Natural killer cell (primary cell): ENCODE measurements at regions not wholly inside any gene's neighbourhood (a gene's known extent, or its start where the extent isn't known, plus 50 kb on each side); places are given as distances from the start of the nearest gene placed in this dataset.

ENCODE experiments used
- ATAC-seq, 3 donors: fragments of 150-1000 bp in 2 of 3; fragments of 200-7000 bp in 1 of 3; cut with Tn5 transposase; 1 replicate in 1 of 3; 2 replicates in 2 of 3; pipeline ENCODE4 v1.10.0; 2021; ENCODE audit warnings: mild to moderate bottlenecking in 2 of 3, moderate library complexity in 2 of 3
- DNase-seq, 2 donors: peaks; one replicate each; pipeline versions ENCODE4 v3.0.0 to v3.0.0-alpha.2; 2013 to 2021; ENCODE audit warnings: mixed read lengths in 1 of 2
- H3K27ac ChIP-seq: one replicate; pipeline ENCODE4 v1.5.1; 2013; ENCODE audit warnings: mild to moderate bottlenecking, low read length
- H3K27me3 ChIP-seq: one replicate; pipeline ENCODE4 v1.6.1; 2013; ENCODE audit warnings: low read length; ENCODE audit not compliant: control insufficient read depth, insufficient read depth
- H3K36me3 ChIP-seq: one replicate; pipeline ENCODE4 v1.6.1; 2013; ENCODE audit warnings: low read length; ENCODE audit not compliant: control insufficient read depth, insufficient read depth
- H3K4me1 ChIP-seq: one replicate; pipeline ENCODE4 v1.6.1; 2013; ENCODE audit warnings: low read length; ENCODE audit not compliant: control insufficient read depth, insufficient read depth
- H3K4me3 ChIP-seq: one replicate; pipeline ENCODE4 v1.5.1; 2013; ENCODE audit warnings: low read length
- H3K9me3 ChIP-seq: one replicate; pipeline ENCODE4 v1.6.1; 2013; ENCODE audit warnings: low read length; ENCODE audit not compliant: control insufficient read depth, insufficient read depth
- H3K27ac Mint-ChIP-seq, 2 donors: one replicate each; pipeline ENCODE4 v1.8.0; 2022; ENCODE audit warnings: mild to moderate bottlenecking in 2 of 2, mixed read lengths in 2 of 2, moderate library complexity in 1 of 2
- H3K27me3 Mint-ChIP-seq, 2 donors: one replicate each; pipeline ENCODE4 v1.8.0; 2022; ENCODE audit warnings: low read depth in 2 of 2, mixed read lengths in 2 of 2
- H3K36me3 Mint-ChIP-seq: one replicate; pipeline ENCODE4 v1.8.0; 2022; ENCODE audit warnings: mixed read lengths
- H3K4me1 Mint-ChIP-seq, 2 donors: one replicate each; pipeline ENCODE4 v1.8.0; 2022; ENCODE audit warnings: mixed read lengths in 2 of 2
- H3K4me3 Mint-ChIP-seq: one replicate; pipeline ENCODE4 v1.8.0; 2022; ENCODE audit warnings: mild to moderate bottlenecking, moderate library complexity, mixed read lengths
- H3K9me3 Mint-ChIP-seq, 2 donors: one replicate each; pipeline ENCODE4 v1.8.0; 2022; ENCODE audit warnings: mixed read lengths in 2 of 2
- CTCF ChIP-seq: fragments of 200-600 bp; IDR thresholded peaks from one replicate; pipeline ENCODE4 v1.8.0; 2022; ENCODE audit warnings: antibody characterized with exemption
- WGBS: methylation state at CpG from one replicate; pipeline ENCODE4 v1.1.7; 2013; ENCODE audit warnings: missing lambda C conversion rate; ENCODE audit not compliant: insufficient coverage; 5-methylcytosine and 5-hydroxymethylcytosine counted together
- intact Hi-C: fragments of 100-400 bp; cut with micrococcal nuclease; formaldehyde crosslinking; loops from one replicate; pipeline ENCODE4 v1.14.2; 2022

GRCh38 chr13:48151363-48152161, 56.7 kb upstream of the MED4 start:
- 31% methylated on average over 4 of the region's 5 CpGs for WGBS
- no peak overlapping the region for H3K4me3 ChIP-seq

GRCh38 chr13:48148454-48148853, 53.5 kb upstream of the MED4 start:
- intact Hi-C loops: no loop called here
- H3K27me3 Mint-ChIP-seq: no peaks in the 10 kb centered on the region
- H3K4me3 Mint-ChIP-seq: no peak overlapping the region
- peaks cover 4% of the 10 kb centered on the region for H3K9me3 ChIP-seq
- no peak overlapping the region for H3K27ac ChIP-seq
- peak overlapping the region; percentile 33 to 61 for H3K27ac Mint-ChIP-seq
- DNase-seq (no peak), ATAC-seq (no peak)
- peaks cover 21% of the 10 kb centered on the region for H3K4me1 ChIP-seq
- H3K4me1 Mint-ChIP-seq: peaks cover 41 to 42% of the 10 kb centered on the region in 2 donors
- no peaks in the 10 kb centered on the region for H3K36me3 Mint-ChIP-seq
- no peak for TF ChIP-seq CTCF
- no peaks in the 10 kb centered on the region for H3K36me3 ChIP-seq
- H3K9me3 Mint-ChIP-seq: no peaks in the 10 kb centered on the region
- WGBS: 70% methylated on average over 6 of the region's 6 CpGs
- H3K4me3 ChIP-seq: no peak overlapping the region
- H3K27me3 ChIP-seq: no peaks in the 10 kb centered on the region

More at GRCh38 chr13:48151363-48152161, 56.7 kb upstream of the MED4 start:
- Mint-ChIP-seq H3K4me1 (peaks cover 53 to 61% of the 10 kb centered on the region in 2 donors), H3K27me3 (no peaks in the 10 kb centered on the region), H3K4me3 (peak overlapping the region; percentile 66), H3K9me3 (peaks cover 0 to 3% of the 10 kb centered on the region in 2 donors), H3K27ac (peak overlapping the region; percentile 72 to 95), H3K36me3 (no peaks in the 10 kb centered on the region)
- DNase-seq (peak in 1 of 2 donors; percentile 28), ATAC-seq (no peak)
- Histone ChIP-seq H3K36me3 (no peaks in the 10 kb centered on the region), H3K9me3 (peaks cover 4% of the 10 kb centered on the region), H3K4me1 (peaks cover 31% of the 10 kb centered on the region), H3K27me3 (no peaks in the 10 kb centered on the region), H3K27ac (peak overlapping the region; percentile 26)
- intact Hi-C loops: loop anchor here (10.0 kb wide), 1 partner anchor 153 kb away; the partner anchor contains the start of gene RB1
- no peak for TF ChIP-seq CTCF

GRCh38 chr13:48146636-48147035, 51.7 kb upstream of the MED4 start:
- DNase-seq: no peak
- TF ChIP-seq CTCF: no peak
- H3K27ac Mint-ChIP-seq: no peak overlapping the region
- H3K36me3 Mint-ChIP-seq: no peaks in the 10 kb centered on the region
- intact Hi-C loops: no loop called here
- Histone ChIP-seq H3K4me1 (peaks cover 14% of the 10 kb centered on the region), H3K4me3 (no peak overlapping the region), H3K27ac (no peak overlapping the region), H3K27me3 (no peaks in the 10 kb centered on the region), H3K9me3 (peaks cover 4% of the 10 kb centered on the region), H3K36me3 (no peaks in the 10 kb centered on the region)
- peaks cover 23 to 24% of the 10 kb centered on the region in 2 donors for H3K4me1 Mint-ChIP-seq
- no peaks in the 10 kb centered on the region for H3K27me3 Mint-ChIP-seq
- H3K4me3 Mint-ChIP-seq: no peak overlapping the region
- H3K9me3 Mint-ChIP-seq: no peaks in the 10 kb centered on the region
- no peak for ATAC-seq
- WGBS: 100% methylated on average over 1 of the region's 2 CpGs

- no peak overlapping the region for H3K27ac Mint-ChIP-seq
Measured at GRCh38 chr13:48146122-48146521, 51.2 kb upstream of the MED4 start.

More at GRCh38 chr13:48146122-48146521, 51.2 kb upstream of the MED4 start:
- ATAC-seq (no peak), DNase-seq (no peak)
- H3K27ac ChIP-seq: no peak overlapping the region
- Mint-ChIP-seq H3K4me3 (no peak overlapping the region), H3K27me3 (no peaks in the 10 kb centered on the region), H3K4me1 (peaks cover 18 to 19% of the 10 kb centered on the region in 2 donors), H3K9me3 (no peaks in the 10 kb centered on the region), H3K36me3 (no peaks in the 10 kb centered on the region)
- peaks cover 12% of the 10 kb centered on the region for H3K4me1 ChIP-seq
- TF ChIP-seq CTCF: no peak
- intact Hi-C loops: no loop called here
- no peak overlapping the region for H3K4me3 ChIP-seq
- no peaks in the 10 kb centered on the region for H3K27me3 ChIP-seq
- 100% methylated on average over 1 of the region's 1 CpG for WGBS
- no peaks in the 10 kb centered on the region for H3K36me3 ChIP-seq
- peaks cover 4% of the 10 kb centered on the region for H3K9me3 ChIP-seq
